A172 (cell line): ENCODE measurements at regions not wholly inside any gene's neighbourhood (a gene's known extent, or its start where the extent isn't known, plus 50 kb on each side); places are given as distances from the start of the nearest gene placed in this dataset.

Source experiments
- DNase-seq: peaks from one replicate; pipeline ENCODE4 v3.0.0-alpha.2; 2015; ENCODE audit warnings: low spot score

GRCh38 chr13:73403355-73404120 lies 344.7 kb downstream of the KLF5 start:
- no peak for DNase-seq

GRCh38 chr13:73401769-73402168 lies 343.0 kb downstream of the KLF5 start:
- DNase-seq = no peak

GRCh38 chr13:73399347-73400216 lies 340.8 kb downstream of the KLF5 start:
- DNase-seq = no peak

- no peak for DNase-seq
These were observed 338.9 kb downstream of the KLF5 start for GRCh38 chr13:73397496-73398305.

- no peak for DNase-seq
These were observed 335.3 kb downstream of the KLF5 start for GRCh38 chr13:73394066-73394465.

- no peak for DNase-seq
These were observed 331.3 kb downstream of the KLF5 start for GRCh38 chr13:73390100-73390499.

- no peak for DNase-seq
These were observed 329.8 kb downstream of the KLF5 start for GRCh38 chr13:73388586-73388985.

- DNase-seq = no peak
These were observed 328.5 kb downstream of the KLF5 start for GRCh38 chr13:73387318-73387717.

- DNase-seq = no peak
These were observed 327.0 kb downstream of the KLF5 start for GRCh38 chr13:73385848-73386247.

GRCh38 chr13:73372666-73373627 lies 314.1 kb downstream of the KLF5 start:
- no peak for DNase-seq

- DNase-seq = no peak
These were observed 311.3 kb downstream of the KLF5 start for GRCh38 chr13:73370066-73370465.

GRCh38 chr13:73369095-73369494 lies 310.3 kb downstream of the KLF5 start:
- DNase-seq = no peak

- DNase-seq = no peak
These were observed 309.8 kb downstream of the KLF5 start for GRCh38 chr13:73368608-73369007.

- DNase-seq = no peak
These were observed 309.1 kb downstream of the KLF5 start for GRCh38 chr13:73367886-73368285.

GRCh38 chr13:73366241-73366640 lies 307.4 kb downstream of the KLF5 start:
- DNase-seq = no peak

GRCh38 chr13:73365681-73366080 lies 306.9 kb downstream of the KLF5 start:
- DNase-seq = no peak

- no peak for DNase-seq
These were observed 306.4 kb downstream of the KLF5 start for GRCh38 chr13:73365252-73365651.

- no peak for DNase-seq
These were observed 305.9 kb downstream of the KLF5 start for GRCh38 chr13:73364736-73365135.

- DNase-seq = no peak
These were observed 299.8 kb downstream of the KLF5 start for GRCh38 chr13:73358606-73359095.

GRCh38 chr13:73355134-73355533 lies 296.3 kb downstream of the KLF5 start:
- DNase-seq = no peak

- DNase-seq = no peak
These were observed 292.9 kb downstream of the KLF5 start for GRCh38 chr13:73351730-73352129.
